HG02943 (cell line): ENCODE measurements at regions not wholly inside any gene's neighbourhood (a gene's known extent, or its start where the extent isn't known, plus 50 kb on each side); places are given as distances from the start of the nearest gene placed in this dataset.
"Not testable (repeated sequence)": the region's sequence is repeated elsewhere in the genome, so short reads cannot be mapped to it uniquely, and the experiment has no call there.

Experiments used
- ATAC-seq: cut with Tn5 transposase; IDR thresholded peaks from one replicate; pipeline ENCODE4 v1.9.1; 2021; ENCODE audit warnings: mild to moderate bottlenecking, low read depth, moderate library complexity; ENCODE audit not compliant: unreplicated experiment

DNA sequence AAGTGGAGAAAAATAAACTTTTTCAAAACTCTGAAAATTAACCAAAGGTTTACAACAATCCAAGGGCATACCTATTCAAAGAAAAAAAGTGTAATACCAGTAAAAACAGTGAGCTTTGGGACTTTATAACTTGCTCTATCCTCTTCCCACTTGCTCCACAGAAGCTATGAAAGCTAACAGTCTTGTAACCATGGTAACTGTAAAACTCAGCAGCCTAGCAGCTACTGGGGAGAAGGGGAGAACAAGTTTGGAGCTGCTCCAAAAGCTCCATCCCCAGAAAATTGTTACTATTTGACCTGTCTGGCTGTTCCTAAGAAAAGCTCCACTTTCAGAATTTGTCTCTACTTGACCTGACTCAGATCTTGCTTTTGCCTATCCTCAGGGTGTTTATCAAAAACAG lies 191.5 kb downstream of the OTUD1 start:
- no peak for ATAC-seq

DNA sequence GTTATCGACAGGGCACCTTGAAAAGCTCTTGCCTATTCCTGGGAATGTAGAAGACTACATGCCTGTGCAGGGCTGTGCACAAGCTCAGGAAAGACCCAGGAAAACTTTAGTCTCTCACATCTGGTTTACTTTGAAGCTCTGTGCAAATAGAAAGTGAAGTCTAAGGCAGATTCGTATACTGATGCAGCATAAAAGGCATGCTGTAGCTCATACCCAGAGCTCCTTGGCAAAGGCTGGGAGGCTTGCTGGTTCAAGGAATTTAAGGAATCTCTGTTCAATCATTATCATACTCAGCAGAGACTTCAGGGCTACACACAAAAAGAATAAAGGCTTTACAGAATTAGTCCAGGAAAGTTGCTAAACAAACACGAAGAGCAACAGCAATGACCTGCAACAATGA lies 192.0 kb downstream of the OTUD1 start:
- ATAC-seq = no peak

DNA sequence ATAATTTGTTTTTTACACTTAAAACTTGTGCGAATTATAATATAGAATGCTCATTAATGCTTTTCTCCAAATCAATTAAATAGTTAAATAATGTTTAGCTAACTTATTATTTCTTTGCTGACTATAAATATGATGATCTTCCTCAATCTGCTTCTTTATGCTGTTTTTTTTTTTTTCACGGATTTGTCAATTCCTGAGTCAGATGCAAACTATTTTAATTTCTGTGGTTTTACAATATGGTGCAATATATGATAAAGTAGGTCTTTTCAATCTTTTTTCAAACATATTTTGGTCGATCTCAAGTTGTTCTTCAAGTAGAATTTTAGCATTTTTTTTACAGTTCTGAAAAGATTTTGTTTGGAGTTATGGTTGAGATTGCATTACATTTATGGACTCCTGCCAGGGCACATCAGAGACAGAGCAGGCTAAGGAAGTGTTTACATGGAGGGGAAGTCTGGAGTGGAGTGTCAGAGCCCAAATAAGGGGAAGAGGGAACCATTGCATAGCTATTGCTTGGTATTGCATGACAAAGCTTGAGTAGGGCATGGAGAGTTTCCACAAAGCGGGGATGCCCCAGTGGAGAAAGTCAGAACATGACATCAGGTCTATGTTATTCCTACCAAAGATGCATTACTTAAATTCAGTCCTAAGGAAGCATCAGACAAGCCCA lies 204.4 kb downstream of the OTUD1 start:
- ATAC-seq = no peak

DNA sequence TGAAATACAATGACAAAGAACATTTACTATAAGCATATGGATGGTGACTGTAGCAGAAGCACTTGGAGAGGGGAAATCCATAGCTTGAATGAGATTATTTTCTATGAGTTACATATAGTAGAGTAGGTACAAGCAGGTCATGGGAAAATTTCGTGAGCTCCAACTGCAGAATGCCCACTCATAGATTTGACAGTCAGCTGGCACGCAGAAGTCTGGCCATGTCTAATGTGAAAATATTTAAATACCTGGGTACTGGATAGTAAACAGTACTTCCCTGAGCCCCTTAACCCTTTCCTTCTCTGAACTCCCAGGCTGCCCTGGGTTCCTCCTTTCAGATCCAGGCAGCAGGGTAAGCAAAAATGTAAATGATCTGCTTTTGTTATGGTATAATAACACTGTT lies 209.7 kb downstream of the OTUD1 start:
- ATAC-seq = no peak

DNA sequence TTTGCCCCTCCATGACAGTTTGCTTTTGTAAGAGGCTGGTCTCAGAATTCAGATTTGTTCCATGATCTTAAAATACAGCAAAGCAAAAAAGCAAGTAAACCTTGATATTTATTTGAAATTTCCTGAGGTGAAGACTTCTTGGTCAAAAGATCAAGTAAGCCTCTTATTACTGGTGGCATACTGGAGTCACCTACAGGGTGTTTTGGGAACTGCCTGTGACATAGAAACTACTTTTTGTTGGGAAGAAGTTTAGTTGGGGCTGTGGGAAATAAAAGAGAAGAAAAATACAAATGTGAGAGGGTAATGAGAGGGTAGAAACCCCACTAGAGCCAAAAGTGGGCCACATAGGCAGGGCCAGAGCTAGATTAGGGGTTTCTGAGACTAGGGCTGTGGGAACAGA lies 217.9 kb downstream of the OTUD1 start:
- ATAC-seq = no peak

DNA sequence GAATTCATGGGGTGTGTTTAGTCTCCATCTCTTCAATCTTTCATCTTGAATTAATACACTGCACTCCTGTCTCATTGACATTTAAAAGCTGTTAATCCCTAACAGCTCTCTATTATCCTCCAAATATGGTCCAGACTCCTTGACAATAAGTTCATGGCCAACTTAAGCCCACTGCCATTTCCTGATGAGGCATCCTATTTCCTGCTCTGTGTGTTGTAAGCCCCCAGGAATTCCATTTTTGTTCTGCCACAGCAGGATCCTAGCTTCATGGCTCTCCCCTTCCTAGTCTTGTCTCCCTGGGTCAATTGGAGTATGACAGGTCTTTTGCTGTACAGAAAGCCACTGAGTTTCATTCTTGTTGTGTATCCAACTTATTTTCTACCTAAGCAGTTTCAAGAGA lies 218.8 kb downstream of the OTUD1 start:
- no peak for ATAC-seq

DNA sequence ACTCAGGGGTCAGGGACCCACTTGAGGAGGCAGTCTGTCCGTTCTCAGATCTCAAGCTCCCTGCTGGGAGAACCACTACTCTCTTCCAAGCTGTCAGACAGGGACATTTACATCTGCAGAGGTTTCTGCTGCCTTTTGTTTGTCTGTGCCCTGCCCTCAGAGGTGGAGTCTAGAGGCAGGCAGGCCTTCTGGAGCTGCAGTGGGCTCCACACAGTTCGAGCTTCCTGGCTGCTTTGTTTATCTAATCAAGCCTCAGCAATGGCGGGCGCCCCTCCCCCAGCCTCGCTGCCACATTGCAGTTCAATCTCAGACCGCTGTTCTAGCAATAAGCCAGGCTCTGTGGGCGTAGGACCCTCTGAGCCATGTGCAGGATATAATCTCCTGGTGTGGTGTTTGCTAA lies 233.0 kb downstream of the OTUD1 start:
- ATAC-seq = not testable (repeated sequence)

DNA sequence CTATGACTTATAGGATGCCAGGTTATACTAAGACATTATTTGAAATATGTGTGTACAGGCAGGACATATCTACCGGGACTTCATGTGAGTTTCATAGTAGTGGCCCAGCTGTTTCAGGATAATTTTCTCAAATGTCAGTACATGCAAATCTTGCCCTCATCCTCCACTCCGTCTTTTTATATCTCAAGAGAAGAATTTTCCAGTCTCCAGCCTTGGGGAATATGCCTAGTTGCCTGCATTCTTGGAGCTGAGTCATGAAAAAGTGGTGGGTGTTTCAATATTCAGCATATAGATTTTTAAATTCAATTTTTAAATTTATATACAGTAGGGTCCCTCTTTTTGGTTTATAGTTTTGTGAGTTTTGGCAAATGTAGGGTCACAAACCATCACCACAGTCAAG lies 236.7 kb downstream of the OTUD1 start:
- no peak for ATAC-seq

DNA sequence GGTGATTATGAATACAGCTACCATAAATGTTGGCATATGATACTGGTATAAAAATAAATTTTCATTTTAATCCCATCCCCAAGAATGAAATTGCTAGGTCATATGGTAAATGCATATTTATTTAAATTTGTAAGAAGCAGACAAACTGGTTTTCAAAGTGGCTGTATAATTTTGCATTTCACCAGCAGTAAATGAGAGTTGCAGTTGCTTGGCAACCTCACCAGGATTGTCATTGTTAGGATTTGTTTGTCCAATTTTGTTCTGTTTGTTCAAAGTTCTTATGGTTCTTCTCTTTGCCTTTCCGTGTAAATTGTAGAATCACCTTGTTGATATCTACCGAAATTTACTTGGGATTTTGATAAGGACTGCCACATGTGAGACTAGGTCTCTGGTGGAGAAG lies 237.4 kb downstream of the OTUD1 start:
- ATAC-seq = no peak

DNA sequence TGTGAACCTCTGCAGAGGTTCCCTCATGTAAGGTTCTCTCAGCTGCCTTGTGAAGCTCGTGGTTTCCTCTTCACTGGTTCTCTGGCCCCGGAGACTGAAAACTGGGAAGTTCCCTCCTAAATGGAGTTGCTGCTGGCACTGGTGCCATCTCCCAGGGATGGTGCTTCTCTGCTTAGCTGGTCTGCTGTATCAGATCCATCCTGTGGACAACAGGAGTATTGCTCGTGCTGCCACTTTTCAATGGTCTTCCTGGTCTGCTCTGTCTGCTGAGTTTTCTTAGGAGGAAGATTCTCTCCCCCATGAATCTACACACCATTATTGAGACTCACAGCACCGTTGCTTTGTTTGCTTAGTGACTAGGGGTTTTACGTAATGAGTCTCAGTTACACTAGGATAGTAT lies 247.8 kb downstream of the OTUD1 start:
- ATAC-seq = no peak

DNA sequence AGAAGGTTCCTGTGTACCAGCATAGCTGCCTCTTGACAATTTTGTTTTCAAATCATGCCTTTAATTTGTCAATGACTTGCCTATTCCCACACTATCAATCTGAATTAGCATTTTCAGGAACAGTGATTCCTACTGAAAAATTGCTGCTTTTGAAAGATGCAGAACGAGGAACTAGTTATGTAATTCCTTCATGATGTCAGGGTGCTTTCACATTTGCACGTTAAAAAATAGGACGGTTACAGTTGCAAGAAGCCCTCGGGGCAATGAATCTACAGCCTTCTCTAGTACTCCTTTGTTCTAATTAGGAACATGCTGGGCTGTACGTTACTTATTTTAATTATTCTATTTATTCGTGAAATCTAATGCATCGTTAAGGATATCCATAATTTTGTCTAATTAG lies 253.9 kb downstream of the OTUD1 start:
- no peak for ATAC-seq

DNA sequence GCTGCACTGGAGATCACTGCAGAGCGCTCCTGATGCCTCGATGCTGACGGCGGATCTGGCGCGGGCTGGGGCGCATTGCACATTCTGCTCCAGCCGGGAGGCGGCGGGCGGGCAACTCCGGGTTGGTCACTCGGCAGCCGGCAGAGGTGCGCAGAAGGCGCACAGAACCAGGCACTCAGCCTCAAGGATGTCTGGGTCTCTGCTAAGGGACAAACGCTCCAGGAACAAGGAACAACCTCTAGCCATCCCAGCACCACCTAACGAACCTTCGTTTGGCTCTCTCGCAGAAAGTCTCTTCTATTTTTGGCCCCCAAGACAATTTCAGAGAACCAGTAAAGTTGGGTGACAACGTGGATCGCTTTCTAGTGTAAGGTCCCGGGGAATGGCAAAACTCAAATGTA lies 254.6 kb downstream of the OTUD1 start:
- ATAC-seq = no peak

DNA sequence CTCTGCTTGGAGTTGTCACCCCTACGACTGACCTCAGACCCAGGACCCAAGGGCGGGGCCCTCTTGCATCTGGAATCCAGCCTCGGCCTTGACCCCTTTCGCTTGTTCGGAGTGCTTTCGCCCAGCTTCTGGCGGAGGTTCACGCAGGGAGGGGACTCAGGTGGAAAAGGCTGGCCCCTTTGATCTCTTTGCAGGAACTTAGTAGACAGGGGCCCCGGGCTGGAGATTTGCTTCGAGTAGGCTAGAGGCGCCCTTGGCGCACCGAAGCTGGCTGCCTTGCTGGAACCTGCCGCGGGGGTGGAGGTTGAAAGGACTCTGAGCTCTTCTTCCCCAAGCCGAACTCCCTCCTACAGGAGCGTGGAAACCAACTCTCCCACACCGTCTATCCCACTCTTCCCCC lies 255.1 kb downstream of the OTUD1 start:
- no peak for ATAC-seq

DNA sequence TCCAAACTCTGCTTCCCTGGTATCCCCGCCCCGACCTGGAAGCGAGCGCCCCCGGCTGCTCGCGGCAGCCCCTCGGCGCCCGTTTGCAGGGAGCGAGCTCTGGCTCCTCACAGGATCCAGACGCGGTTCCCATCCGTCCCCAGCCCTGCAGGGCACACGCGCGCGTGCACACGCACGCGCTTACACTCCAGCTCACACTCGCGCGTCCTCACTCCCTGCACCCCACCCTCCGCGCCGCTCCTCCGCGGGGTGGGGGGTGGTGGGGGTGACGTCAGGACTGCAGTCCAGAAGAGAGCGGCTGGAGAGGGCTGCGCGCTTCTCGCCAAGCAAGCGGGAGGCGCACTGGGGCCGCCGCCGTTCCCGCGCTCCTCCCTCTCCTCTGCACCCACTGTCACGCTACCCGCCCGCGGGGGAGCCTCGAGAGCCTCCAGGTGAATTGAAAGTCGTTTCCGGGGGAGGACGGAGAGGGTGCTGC lies 255.6 kb downstream of the OTUD1 start:
- ATAC-seq = no peak

DNA sequence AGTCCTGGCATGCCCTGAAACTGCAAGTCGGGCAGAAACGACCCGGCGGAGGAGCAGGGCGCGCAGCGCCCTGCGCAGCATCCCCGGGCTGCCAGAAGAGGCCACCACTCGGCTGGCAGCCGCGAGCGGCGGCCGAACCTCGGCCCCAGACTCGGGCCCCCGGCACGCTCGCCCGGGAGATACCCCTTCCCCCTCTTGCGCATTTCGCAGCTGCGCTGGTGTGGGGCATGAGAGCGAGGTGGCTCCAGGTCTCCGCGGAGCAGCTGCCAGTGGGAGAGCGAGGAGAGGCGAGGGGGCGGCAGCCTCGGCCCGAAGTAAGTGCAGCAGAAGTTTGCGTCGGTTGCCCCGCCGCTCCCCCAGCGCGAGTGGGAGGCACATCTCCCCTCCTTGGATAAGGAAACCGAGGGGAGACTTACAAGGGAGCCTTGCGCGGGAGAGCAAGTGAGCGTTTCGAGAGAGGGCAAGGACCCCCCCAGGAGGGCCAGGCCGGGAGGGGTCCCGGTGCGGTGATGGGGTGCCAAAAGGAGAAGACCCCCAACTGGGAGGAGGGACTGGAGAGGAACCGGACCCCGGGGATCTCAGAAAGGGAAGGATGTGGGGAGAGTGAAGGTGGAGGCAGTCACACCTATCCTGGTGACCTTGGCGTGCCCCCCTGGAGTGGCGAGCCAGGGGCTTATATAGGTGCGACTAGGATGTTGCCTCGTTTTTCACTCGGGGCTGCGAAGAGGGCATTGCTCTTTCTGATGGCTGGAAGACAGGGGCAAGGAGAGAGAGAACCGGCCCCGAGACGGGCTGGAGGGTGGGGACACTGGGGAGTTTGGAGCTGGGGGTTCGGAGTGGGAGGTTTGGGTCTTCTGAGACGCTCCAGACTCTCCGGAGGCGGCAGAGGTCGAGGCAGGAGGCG lies 256.3 kb downstream of the OTUD1 start:
- ATAC-seq = no peak

DNA sequence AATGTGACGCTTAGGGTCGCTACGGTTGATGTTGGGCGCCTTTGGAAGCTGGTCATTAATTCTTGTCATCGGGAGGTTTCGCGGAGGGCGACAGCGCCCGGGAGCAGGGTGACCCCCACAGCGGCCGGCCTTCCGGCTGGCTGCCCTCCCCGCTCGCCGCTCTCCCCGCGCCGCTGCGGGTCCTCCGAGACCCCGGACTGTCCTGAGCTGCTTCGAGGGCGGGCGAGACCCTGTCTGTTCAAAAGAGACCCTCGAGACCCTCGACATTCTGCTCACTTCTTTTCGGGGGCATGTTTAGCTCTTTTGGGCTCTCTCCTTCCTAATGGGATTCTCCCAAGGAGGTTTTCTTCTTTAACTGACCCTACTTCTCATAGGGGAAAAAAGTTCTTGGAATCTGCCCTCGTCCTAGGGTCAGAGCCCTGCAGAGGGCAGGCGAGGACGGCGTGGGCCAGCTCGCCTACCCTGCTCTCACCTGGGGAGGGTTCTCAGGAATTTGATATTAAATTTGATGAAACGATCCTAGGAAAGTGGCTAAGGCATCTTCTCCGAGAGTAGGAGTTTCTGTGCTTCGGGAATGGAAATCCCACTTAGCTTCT lies 257.0 kb downstream of the OTUD1 start:
- no peak for ATAC-seq

DNA sequence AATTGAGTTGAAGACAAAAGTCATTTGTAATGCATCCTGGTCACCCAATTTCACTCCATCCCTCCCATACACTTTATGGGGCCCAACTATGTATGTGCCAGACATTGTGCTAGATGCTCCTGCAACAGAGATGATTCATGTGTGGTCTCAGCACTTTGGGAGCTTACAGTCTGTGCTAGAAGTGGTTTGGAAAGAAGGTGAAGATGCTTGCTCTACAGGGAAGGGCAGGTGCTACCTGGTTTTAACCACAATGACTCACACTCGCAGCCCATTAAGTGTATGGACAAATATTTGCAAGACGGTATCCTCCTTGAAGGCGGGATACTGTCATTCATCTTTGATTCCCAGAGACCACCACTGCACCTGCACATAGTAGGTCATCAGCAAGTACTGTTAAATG lies 257.6 kb downstream of the OTUD1 start:
- ATAC-seq = no peak

DNA sequence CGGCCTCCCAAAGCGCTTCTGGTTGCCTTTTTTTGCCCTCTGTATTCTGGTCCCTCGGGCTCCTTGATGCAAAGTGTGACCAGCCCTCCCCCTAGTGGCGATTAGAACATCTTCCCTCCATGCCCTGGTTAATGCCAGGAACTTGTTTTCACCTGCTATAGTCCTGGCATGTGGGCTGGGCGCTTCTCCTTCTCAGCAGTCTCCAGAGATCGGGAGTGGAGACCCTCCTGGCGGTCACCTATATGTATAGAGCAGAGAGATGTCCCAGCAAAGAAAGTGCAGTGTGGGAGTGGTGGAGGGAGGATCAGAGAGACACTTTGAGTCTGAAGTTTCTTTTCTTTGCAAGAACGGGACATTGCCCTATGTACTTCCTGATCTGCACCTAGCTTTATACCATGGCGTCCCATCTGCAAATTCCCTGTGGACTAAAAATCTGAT lies 264.1 kb downstream of the OTUD1 start:
- peak; percentile 92 for ATAC-seq

DNA sequence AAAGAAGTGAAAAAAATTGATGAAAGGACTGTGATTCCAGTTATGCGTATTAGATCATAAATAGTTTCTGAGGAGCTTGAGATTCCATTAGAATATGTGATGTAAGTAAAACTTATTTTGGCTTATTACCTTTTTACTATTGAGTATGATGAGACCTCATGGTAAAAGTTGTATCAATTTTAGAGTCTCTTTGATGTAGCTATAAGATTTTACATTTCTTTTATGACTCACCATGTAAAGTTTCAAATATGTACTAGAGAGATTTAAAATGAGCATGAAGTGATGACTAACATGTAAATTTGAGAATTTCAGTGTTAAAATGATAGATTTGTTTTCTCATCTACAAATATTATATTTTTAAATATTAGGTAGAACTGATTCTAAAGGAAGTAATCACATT lies 276.5 kb downstream of the OTUD1 start:
- ATAC-seq = no peak

DNA sequence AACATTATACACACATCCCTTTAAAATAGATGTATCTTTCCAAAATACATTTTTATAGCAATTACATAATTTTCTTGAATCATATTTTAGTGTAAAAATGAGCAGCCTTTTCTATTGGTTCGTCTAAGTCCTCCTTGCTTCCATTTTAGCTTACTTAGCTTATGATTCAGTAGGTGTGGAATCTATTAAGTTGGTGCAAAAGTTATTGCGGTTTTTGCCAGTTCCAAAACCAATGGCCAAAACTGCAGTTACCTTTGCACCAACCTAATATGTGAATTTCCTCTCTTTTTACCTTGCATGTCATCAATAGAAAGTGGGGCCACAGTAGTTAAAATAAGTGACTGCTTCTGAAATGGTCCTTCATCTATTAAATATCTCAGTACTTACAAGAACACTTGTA lies 279.0 kb downstream of the OTUD1 start:
- ATAC-seq = no peak

DNA sequence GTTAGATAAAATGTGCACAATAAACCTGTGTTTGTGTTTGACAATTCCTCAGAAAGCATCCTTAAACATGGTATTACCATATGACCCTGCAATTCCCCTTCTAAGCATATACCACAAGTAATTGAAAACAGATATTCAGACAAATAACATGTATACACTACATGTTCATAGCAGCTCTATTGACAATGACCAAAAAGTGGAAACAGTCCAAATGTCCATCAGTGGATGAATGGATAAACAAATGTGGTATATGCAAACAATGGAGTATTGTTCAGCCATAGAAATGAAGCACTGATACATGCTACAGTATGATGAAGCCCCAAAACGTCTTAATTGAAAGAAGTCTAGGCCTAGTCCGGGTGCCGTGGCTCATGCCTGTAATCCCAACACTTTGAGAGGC lies 280.1 kb downstream of the OTUD1 start:
- no peak for ATAC-seq

DNA sequence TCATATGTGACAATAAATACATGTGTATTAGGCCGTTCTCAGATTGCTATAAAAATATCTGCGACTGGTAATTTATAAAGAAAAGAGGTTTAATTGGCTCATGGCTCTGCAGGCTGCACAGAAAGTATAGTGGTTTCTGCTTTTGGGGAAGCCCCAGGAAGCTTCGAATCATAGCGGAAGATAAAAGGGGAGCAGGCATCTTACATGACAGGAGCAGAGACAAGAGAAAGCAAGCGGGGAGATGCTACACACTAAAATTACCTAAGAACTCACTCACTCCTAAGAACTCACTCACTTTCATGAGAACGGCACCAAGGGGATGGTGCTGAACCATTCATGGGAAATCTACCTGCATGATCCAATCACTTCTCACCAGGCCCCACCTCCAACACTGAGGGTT lies 284.9 kb downstream of the OTUD1 start:
- ATAC-seq = no peak
